Keratinocyte (primary cell): ENCODE measurements at regions not wholly inside any gene's neighbourhood (a gene's known extent, or its start where the extent isn't known, plus 50 kb on each side); places are given as distances from the start of the nearest gene placed in this dataset.

ENCODE experiments used
- DNase-seq: peaks from one replicate; pipeline ENCODE4 v3.0.0-alpha.2; 2011; ENCODE audit warnings: low read depth, missing footprints, low spot score
- FAIRE-seq: peaks from 2 replicates; lab custom pipeline; 2011; peaks lifted over from hg19 to GRCh38; lab: Jason Lieb, UNC
- H2AFZ ChIP-seq: 2 replicates; pipeline ENCODE4 v1.6.0; 2012; ENCODE audit warnings: low read length, control low read depth, inconsistent platforms; ENCODE audit not compliant: control insufficient read depth
- H3K27ac ChIP-seq: 2 replicates; pipeline ENCODE4 v1.5.1; 2011; ENCODE audit warnings: low read length; ENCODE audit not compliant: control insufficient read depth, insufficient read depth
- H3K27me3 ChIP-seq: 3 replicates; pipeline ENCODE4 v1.6.0; 2011; ENCODE audit warnings: low read length; ENCODE audit not compliant: control insufficient read depth, insufficient read depth; ENCODE audit errors: extremely low read depth
- H3K36me3 ChIP-seq, 2 experiments: 2 replicates in 1 of 2; 3 replicates in 1 of 2; pipeline ENCODE4 v1.5.1; 2011; ENCODE audit warnings: low read length in 2 of 2, mild to moderate bottlenecking in 1 of 2; ENCODE audit not compliant: control insufficient read depth in 2 of 2, insufficient read depth in 2 of 2; ENCODE audit errors: extremely low read depth in 1 of 2
- H3K4me1 ChIP-seq: 3 replicates; pipeline ENCODE4 v1.5.1; 2011; ENCODE audit warnings: low read length; ENCODE audit not compliant: control insufficient read depth, insufficient read depth; ENCODE audit errors: extremely low read depth
- H3K4me2 ChIP-seq: 3 replicates; pipeline ENCODE4 v1.6.0; 2011; ENCODE audit warnings: low read depth, low read length; ENCODE audit not compliant: control insufficient read depth, insufficient read depth; ENCODE audit errors: extremely low read depth
- H3K4me3 ChIP-seq, 3 experiments: fragments of 200-600 bp in 1 of 3; sonication (generic) in 1 of 3; 2 replicates in 2 of 3; 3 replicates in 1 of 3; pipeline ENCODE4 v1.5.1; 2011 to 2016; ENCODE audit warnings: low read length in 3 of 3, mild to moderate bottlenecking in 3 of 3, control low read depth in 2 of 3, inconsistent platforms in 1 of 3, low read depth in 1 of 3, mixed read lengths in 1 of 3, mixed run types in 1 of 3, moderate library complexity in 1 of 3; ENCODE audit not compliant: control insufficient read depth in 2 of 3, insufficient read depth in 2 of 3; ENCODE audit errors: extremely low read depth in 1 of 3
- H3K79me2 ChIP-seq: 2 replicates; pipeline ENCODE4 v1.6.0; 2012; ENCODE audit warnings: low read length; ENCODE audit not compliant: control insufficient read depth, insufficient read depth
- H3K9ac ChIP-seq: 3 replicates; pipeline ENCODE4 v1.6.0; 2011; ENCODE audit warnings: low read length; ENCODE audit not compliant: control insufficient read depth, insufficient read depth; ENCODE audit errors: extremely low read depth
- H3K9me1 ChIP-seq: 3 replicates; pipeline ENCODE4 v1.6.0; 2011; ENCODE audit warnings: low read length; ENCODE audit not compliant: control insufficient read depth, insufficient read depth; ENCODE audit errors: extremely low read depth
- H3K9me3 ChIP-seq: 2 replicates; pipeline ENCODE4 v1.5.1; 2012; ENCODE audit warnings: low read depth, low read length; ENCODE audit not compliant: control insufficient read depth
- H4K20me1 ChIP-seq: 3 replicates; pipeline ENCODE4 v1.6.0; 2011; ENCODE audit warnings: low read length; ENCODE audit not compliant: control insufficient read depth, insufficient read depth; ENCODE audit errors: extremely low read depth
- CTCF ChIP-seq, 3 experiments: IDR thresholded peaks in 1 of 3; conservative IDR thresholded peaks in 1 of 3; optimal IDR thresholded peaks in 1 of 3; 2 replicates in 2 of 3; 3 replicates in 1 of 3; pipeline versions ENCODE3 to v1.5.1; 2011; ENCODE audit warnings: low read length in 3 of 3, mild to moderate bottlenecking in 3 of 3, moderate library complexity in 2 of 3, control low read depth in 1 of 3, inconsistent platforms in 1 of 3; ENCODE audit not compliant: insufficient read depth in 2 of 3; ENCODE audit errors: extremely low read depth in 1 of 3
- EZH2 ChIP-seq: IDR thresholded peaks from one replicate; pipeline ENCODE4 v1.6.1; 2012; ENCODE audit warnings: inconsistent platforms, mild to moderate bottlenecking, low read length, moderate library complexity
- dilution Hi-C: fragments of 300-500 bp; cut with MboI; formaldehyde crosslinking; loops from one replicate; pipeline ENCODE4 v1.7.0; 2020; ENCODE audit warnings: low sequenced_read_pairs; ENCODE audit not compliant: extremely low pct_ligation_motif_present

- no peak for FAIRE-seq
- no peak for TF ChIP-seq CTCF (optimal IDR thresholded peaks at IDR 0.05 in 1 of 3, IDR thresholded peaks at IDR 0.05 in 1 of 3, conservative IDR thresholded peaks at IDR 0.05 in 1 of 3; ENCODE audit: extremely low read depth in 1 of 3, insufficient read depth in 2 of 3, low read length in 3 of 3)
- no peak for TF ChIP-seq EZH2
- dilution Hi-C loops, result no loop called here
Observed at GRCh38 chr3:22450786-22451400, 699.9 kb upstream of the ZNF385D start.

GRCh38 chr3:22451501-22451900 is 700.5 kb upstream of the ZNF385D start:
- Histone ChIP-seq H3K79me2 (no peaks in the 10 kb centered on the region), H3K9me1 (no peaks in the 10 kb centered on the region), H3K4me1 (no peaks in the 10 kb centered on the region), H4K20me1 (no peaks in the 10 kb centered on the region), H3K9me3 (no peaks in the 10 kb centered on the region), H3K36me3 (no peaks in the 10 kb centered on the region), H3K9ac (no peak overlapping the region), H3K27me3 (no peaks in the 10 kb centered on the region), H3K4me2 (no peak overlapping the region), H3K27ac (no peak overlapping the region), H2AFZ (no peak overlapping the region), H3K4me3 (no peak overlapping the region)
- no peak for TF ChIP-seq EZH2
- TF ChIP-seq CTCF (optimal IDR thresholded peaks at IDR 0.05 in 1 of 3, IDR thresholded peaks at IDR 0.05 in 1 of 3, conservative IDR thresholded peaks at IDR 0.05 in 1 of 3; ENCODE audit: extremely low read depth in 1 of 3, insufficient read depth in 2 of 3, low read length in 3 of 3), result no peak
- DNase-seq, result no peak
- no peak for FAIRE-seq
- dilution Hi-C loops, result no loop called here

More at GRCh38 chr3:22450786-22451400, 699.9 kb upstream of the ZNF385D start:
- Histone ChIP-seq H3K79me2 (no peaks in the 10 kb centered on the region), H3K36me3 (no peaks in the 10 kb centered on the region), H4K20me1 (no peaks in the 10 kb centered on the region), H3K9me1 (no peaks in the 10 kb centered on the region), H2AFZ (no peak overlapping the region), H3K4me3 (no peak overlapping the region), H3K9ac (no peak overlapping the region), H3K4me2 (no peak overlapping the region), H3K27me3 (no peaks in the 10 kb centered on the region), H3K27ac (no peak overlapping the region), H3K4me1 (no peaks in the 10 kb centered on the region), H3K9me3 (no peaks in the 10 kb centered on the region)
- DNase-seq, result no peak
